Fibroblast of the aortic adventitia (primary cell): ENCODE measurements at regions not wholly inside any gene's neighbourhood (a gene's known extent, or its start where the extent isn't known, plus 50 kb on each side); places are given as distances from the start of the nearest gene placed in this dataset.

Experiments used
- DNase-seq: peaks from one replicate; pipeline ENCODE4 v3.0.0-alpha.2; 2010; ENCODE audit warnings: low read depth
- H3K4me3 ChIP-seq: 2 replicates; pipeline ENCODE4 v1.5.1; 2011; ENCODE audit warnings: low read depth, mild to moderate bottlenecking, control low read depth, low read length, moderate library complexity
- TF ChIP-seq, protein P1 (sequence below): IDR thresholded peaks from 2 replicates; pipeline ENCODE4 v1.5.1; 2011; ENCODE audit warnings: mild to moderate bottlenecking, low read length, control low read depth, inconsistent platforms; ENCODE audit not compliant: insufficient read depth

DNA sequence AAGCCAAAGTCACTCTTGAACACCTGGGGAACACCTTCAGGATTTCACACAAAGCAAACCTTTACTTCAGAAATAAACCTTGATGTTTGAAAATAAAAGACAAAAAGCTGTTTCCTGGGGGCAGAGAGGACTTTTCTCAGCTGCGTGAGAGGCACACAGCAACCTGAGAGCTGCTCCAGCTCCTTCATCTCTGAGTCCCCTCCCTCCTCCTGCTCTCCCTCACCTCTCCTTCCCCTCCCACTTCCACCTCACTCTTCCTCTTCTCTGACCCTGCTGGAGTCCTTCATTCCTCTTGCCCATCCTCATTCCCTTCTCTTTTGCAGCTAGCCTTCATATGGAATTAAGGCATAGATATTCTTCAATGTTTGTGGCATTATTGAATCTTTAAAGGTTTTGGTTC lies 208.4 kb downstream of the OMA1 start:
- H3K4me3 ChIP-seq = no peak overlapping the region
- DNase-seq = no peak
- TF ChIP-seq, protein P1, sequence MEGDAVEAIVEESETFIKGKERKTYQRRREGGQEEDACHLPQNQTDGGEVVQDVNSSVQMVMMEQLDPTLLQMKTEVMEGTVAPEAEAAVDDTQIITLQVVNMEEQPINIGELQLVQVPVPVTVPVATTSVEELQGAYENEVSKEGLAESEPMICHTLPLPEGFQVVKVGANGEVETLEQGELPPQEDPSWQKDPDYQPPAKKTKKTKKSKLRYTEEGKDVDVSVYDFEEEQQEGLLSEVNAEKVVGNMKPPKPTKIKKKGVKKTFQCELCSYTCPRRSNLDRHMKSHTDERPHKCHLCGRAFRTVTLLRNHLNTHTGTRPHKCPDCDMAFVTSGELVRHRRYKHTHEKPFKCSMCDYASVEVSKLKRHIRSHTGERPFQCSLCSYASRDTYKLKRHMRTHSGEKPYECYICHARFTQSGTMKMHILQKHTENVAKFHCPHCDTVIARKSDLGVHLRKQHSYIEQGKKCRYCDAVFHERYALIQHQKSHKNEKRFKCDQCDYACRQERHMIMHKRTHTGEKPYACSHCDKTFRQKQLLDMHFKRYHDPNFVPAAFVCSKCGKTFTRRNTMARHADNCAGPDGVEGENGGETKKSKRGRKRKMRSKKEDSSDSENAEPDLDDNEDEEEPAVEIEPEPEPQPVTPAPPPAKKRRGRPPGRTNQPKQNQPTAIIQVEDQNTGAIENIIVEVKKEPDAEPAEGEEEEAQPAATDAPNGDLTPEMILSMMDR = no peak

DNA sequence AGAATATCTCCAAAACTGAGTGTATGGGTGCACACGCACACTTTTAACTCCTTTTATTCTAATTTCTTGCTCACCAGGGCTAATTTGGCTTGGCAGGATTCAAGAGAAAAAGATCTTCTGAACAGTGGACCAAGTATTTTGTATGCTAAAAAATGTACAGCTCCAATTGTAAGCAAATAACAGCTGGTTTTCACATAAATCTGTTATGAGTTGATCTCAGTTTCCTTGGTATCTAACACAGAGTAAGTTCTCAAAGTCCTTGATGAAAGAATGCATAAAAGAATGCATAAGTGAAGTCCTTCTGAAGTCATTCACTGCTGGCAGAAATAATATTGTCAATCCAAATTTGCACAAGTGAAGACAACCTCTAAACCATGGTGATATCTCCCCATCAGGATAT lies 213.0 kb downstream of the OMA1 start:
- TF ChIP-seq, protein P1 = no peak
- no peak for DNase-seq
- H3K4me3 ChIP-seq = no peak overlapping the region

DNA sequence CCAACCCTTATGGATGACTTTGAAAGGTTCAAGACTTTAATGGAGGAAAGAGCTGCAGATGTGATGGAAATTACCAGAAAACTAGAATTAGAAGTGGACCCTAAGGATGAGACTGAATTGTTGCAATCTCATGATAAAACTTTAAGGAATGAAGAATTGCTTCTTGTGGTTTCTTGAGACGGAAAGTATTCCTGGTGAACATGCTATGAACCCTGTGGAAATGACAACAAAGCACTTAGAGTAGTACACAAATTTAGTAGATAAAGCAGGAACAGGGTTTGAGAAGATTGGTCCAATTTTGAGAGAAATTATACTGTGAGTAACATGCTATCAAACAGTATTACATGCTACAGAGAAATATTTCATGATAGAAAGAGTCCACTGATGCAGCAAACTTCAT lies 215.4 kb downstream of the OMA1 start:
- DNase-seq = no peak
- no peak overlapping the region for H3K4me3 ChIP-seq
- TF ChIP-seq, protein P1 = no peak

DNA sequence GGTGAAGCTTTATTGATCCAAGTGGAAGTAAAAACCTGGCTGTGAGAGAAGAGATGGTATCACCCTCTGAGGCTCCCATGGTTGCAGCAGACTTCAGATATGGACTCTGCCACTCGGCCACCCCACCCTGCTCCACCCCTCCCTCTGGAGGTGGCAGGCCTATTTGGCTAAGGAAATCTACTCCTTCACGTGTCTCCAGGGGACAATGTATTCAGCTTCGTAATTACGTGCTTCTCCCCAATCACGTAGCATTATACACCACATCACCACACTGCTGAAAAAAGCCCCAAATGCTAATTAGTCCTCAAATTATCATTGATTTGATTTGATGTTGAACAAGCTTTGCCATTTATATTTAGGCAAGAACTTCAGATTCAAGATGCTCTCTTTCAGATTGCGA lies 220.7 kb downstream of the OMA1 start:
- DNase-seq = no peak
- TF ChIP-seq, protein P1 = no peak

DNA sequence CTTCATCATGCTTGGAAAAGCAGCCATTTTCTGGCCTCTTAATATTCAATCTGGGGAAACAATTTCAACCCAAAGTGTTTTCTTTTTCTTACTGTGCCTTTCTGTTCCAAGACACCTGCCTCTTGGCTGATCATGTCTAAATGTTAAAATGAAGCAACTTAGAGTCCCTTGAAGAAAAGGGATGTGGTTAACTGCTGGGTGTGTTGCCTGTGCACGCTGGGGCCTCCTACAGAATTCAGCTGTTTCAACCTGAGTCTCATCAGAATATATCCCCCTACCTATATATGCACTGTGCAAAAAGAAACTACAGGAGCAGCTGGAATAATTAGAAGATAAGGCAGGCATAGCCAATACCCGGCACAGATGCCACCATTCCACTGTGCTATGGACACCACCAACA lies 222.0 kb downstream of the OMA1 start:
- no peak for DNase-seq
- H3K4me3 ChIP-seq = no peak overlapping the region
- TF ChIP-seq, protein P1 = no peak

More for the DNA sequence above, 220.7 kb downstream of the OMA1 start:
- no peak overlapping the region for H3K4me3 ChIP-seq

DNA sequence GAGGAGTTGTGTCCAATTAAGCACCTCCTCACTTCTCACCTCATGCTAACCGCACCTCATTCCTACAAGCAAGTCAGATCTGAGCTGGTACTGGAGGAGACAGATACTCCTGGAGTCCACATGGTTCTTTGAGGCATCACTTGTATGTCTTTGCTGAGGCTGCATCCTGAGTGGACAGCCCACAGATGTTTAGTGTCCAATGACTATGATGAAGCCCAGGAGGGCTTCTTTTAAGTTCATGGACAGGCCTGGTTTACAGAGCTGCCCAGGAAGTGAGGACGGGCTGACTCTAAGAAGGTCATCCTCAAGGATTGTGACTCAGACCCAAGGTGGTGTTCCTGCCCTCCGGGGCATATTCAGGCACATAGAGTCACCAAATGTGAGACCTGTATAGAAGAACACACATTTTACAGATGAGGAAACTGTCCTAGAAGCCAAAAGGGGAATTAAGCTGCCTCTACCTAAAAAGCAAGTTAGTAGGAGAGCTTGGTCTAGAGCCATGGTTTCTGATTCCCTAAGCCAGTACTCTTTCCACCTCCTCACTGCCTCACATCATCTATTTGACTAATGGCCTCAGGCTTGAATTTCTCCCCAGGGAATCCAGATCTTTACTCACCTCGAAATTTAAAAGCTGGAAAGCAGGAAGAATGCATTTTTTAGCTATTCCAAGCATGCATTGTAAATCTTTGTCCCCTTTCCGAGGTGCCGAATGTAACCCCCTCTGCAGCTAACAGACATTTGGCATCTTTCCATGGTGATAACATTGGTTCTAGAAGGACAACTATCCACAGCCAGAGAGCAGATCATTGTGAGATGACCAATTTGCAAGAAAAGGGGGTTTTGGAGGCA lies 228.1 kb downstream of the OMA1 start:
- TF ChIP-seq, protein P1 = no peak
- H3K4me3 ChIP-seq = no peak overlapping the region
- DNase-seq = no peak
